CD4-positive, alpha-beta T cell treated with Interleukin-17A for 4 hours (primary cell): ENCODE measurements at regions not wholly inside any gene's neighbourhood (a gene's known extent, or its start where the extent isn't known, plus 50 kb on each side); places are given as distances from the start of the nearest gene placed in this dataset.

Experiments
- DNase-seq: peaks from one replicate; pipeline ENCODE4 v3.0.0-alpha.2; 2020; ENCODE audit warnings: mixed read lengths

DNA sequence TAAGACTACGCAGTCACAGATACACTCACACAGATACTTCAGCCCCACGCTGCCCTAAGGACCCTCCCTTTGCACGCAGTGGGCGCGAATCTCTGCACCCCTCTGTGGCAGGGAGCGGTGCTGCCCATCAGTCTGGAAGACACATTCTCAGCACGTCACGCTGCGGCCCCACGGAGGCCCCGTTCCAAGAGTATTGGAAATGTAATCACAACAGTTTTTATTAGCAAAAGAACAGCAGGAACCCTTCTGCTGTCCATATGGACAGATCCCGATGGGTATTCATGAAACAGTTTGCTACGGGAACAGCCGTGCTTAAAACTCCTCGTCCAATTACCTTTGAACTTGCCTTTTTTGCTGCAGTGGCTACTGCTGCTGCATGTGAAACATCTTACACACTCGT lies 131.0 kb downstream of the RPS24 start:
- no peak for DNase-seq

DNA sequence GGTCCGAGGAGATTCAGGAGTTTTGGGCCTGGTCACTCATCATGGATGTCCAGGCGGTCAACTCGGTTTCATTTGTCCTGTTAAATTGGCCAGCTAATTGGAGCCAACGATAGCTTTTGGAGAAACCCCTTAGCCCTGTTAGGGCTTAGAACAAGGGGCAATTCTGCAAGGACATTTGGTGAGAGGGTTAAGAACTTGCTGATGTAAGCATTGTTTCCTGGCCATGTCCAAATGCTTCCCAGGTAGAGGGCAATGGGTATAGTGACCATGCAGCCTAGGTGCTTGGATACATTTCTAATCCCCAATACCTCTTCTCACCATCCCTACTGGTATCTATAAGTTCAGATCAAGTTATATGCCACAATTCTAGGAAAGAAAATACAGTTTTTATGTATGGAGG lies 131.5 kb downstream of the RPS24 start:
- DNase-seq = no peak

DNA sequence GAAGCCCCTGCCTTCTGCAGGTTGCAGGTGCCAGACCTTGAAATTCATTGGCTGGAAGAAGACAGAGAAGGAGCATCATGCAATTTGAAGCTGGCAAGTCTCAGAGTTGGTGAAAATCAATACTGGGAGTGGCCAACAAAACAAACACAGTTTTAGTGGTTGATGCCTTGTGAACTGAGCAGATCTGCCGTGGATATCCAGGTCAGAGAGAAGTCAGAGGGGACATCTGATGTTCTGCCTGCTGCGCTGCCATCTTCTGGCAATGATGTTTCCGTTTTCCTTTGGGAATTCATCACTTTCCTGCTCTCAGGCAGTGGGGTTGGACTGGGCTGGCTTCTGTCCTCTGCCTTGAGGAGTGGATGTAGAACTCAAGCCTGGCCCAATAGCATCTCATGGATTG lies 132.0 kb downstream of the RPS24 start:
- DNase-seq = no peak

DNA sequence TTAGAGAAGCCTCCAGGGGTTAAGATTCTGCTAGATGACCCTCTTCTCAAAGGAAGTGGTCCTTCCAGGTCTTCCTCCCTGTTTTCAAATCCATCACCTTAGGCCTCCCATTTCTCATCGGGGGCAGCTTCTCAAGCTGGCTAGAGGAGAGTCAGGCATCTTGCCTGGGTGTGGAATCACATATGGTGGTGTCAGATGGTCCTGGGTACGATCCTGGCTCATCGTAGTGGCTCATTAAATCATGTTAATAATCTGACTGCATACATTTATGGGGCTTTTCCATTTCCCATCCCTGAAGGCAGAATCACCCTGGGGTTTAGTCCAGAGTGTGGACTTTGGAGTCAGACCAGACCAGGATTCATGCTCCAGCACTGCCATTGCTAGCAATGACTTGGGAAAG lies 132.6 kb downstream of the RPS24 start:
- DNase-seq = no peak

DNA sequence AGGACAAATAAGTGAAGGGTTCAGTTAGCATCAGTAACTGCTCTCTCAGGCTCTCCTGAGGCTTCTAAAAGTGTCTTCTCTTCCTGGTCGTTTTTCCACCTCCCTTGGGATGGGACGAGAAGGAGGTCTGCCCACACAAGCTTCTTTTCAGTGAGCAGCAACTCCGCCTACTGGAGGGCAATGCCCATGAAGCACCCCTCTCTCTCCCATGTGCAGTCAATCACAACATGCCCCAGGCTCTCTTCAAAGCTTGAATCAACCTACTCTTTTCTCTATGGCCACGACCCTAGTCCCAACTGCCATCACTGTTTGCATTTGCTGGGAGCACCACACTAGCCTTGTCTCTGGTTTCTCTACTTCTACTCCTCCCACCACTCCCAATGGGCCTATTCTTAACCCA lies 135.6 kb downstream of the RPS24 start:
- DNase-seq = no peak

DNA sequence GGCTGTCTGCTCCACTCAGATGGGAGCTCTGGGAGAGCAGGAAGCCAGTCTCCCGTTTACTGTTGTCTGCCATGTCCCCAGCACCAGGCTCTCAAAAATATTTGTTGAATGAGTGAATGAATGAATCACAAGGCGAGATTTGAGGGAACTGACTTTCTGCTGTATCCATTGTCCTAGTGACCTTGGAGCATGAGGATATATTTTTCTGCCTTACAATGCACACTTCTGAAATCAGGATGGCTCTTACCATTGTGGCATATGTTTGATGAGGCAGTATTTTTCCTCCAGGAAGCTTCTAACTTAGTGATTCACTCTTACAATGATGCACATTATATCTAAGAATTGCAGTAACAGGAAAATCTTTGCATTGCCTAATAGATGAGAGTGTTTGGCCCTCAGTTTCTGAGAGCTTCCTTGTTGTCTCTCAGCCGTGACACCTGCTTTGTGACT lies 136.4 kb downstream of the RPS24 start:
- DNase-seq = no peak

DNA sequence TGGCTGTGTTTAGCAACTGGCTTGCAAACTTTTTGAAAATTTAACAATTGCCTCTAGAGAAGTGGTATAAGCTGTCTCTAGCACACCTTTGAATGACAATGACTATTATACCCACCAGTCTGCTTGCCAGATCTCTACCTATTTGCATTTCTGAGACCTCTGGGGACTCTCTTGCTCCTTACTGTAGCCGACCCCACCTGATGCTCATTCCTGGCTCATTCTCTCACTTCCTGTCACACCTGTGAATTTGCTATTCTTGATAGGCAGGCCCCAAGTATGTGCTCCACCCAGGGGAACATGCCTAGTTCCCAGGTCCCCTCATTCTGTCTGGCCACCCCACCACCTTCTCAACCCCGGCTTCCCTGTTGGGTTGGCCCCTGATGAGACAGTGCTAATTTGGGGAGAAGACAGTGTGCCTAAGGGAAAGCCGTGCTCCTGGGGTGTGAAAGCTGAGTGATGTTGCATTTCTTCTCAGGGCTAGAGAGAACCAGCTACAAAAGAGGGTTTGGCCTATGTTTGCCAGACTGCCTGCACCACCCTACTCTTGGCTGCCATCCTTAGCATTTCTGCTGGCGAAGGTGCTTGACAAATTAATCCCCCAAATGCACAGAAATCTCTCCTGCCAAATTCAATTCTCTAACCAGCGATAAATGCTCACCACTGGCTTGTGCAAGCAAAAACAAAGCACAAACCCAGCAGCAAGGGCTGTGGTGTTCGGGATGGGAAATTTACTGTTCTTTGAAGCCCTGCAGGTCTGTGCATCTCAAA lies 138.2 kb downstream of the RPS24 start:
- DNase-seq = no peak

DNA sequence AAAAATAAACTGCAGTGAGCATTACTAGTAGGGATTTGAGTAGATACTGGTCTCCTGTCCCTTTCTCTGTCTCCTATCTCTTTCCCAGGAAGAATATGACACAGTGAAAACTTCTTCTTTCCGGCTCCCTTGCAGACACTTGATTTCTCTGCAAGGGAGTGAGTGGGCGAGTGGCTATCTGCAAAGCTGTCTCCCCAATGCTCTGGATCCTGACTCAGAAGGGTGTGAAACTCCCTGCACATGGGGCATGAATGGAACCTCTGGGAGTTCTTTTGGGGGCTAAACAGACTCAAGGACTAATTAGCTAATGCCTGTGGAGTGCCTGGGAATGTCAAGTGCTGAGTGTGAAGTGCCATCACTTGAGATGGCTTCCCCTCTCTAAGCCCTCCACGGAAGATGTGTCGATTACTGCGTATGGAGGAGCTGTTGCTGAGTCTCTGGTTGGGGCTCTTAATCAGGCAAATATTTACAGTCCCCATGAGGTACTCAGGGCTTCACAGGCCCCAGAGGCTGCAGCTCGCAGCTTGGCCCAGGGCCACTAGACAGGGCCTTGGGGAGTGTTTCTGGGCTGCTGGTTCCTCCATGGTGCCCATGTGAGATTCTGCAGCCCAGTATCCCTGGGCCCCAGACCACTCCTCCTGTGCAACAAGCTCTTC lies 139.8 kb downstream of the RPS24 start:
- no peak for DNase-seq

DNA sequence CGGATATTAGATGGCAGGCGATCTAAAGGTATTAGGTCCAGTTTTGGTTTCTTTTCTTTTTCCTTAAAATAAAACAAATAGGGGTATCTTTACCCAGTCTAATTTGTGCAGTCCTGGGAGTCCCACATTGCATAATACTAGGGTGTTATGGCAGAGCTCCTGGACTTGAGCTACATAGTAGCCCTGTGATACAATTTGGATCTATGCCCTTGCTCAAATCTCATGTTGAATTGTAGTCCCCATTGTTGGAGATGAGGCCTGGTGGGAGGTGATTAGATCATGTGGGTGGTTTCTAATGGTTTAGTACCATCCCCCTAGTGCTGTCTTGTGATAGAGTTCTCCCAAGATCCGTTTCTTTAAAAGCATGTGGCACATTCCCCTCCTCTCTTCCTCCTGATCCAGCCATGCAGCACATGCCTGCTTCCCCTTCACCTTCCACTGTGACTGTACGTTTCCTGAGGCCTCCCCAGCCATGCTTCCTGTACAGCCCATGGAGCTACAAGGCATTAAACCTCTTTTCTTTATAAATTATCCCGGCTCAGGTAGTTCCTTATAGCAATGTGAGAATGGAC lies 141.9 kb downstream of the RPS24 start:
- DNase-seq = no peak

DNA sequence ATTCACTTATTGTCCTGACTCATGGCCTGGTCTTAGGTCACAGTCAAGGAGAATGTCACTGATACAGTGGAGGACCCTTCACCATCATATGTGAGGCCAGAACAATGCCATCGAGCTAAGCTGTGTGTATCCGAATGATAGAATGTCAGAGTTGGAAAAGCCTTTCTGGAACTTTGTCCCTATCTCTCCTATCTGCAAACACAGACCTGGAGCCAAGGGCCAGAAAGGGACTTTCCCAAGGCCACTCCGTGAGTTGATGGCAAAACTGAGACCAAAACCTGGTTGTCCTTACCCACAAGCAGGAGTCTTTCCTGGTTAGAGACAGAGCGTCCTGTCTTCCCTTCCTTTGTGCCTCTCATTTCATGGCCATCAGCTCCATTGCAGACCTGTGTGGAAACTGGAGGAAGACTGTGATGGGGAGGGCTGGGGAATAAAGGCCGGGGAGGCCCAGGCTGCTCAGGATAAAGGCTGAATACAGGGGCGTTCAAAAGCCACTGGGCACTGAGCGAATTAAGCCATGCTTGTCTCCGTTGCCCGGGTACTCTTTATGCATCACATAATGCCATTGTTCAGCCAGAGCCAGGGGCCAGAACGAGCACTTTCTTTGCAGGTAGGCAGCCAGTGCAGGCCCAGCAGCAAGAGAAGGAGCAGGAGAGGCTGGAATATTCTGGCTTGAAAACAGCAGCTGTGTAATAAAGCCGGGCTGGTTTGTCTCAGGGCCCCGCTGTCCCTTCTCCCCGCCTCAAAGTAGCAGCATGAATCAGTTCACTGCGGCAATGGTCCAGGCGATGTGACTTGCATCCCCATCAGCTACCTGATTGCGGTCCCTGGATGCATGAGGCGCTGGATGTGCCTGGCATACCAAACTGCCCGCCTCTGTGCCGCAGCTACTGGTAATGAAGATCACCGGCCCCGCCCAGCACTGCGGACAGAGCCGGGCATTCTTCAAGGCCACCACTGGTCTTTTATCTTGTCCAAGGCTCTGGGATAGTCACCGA lies 143.0 kb downstream of the RPS24 start:
- no peak for DNase-seq

DNA sequence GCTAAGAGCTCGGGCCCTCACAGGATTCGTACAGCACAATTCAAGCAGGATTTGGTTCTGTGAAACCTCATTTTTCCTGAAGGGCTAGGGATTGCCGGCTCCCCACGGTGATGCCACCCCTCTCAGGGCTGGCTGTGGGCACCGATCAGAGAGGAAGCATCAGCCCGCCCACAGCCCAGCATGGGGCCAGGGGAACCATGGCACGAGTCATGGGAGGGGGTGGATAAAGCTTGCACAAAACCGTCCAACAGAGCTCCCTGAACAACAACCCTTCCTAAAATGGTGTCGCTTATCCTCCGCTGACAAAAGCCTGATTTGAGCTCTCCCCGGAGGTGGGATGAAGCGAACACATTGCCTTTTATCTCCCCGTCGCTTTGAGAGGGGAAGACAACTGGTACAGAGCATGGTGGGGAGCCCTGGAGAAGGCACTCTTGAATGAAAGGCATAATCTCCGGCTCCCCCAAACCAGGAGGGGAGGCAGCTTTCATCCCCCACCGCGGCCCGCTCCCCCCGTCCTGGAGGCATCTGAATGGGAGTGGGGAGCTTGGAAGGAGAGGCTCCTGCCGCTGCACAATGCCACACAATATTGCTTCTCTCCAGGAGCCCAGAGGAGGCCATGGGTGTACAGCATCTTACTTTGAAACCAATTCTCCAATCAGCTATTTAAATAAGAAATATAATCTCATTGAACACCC lies 144.0 kb downstream of the RPS24 start:
- DNase-seq = no peak

DNA sequence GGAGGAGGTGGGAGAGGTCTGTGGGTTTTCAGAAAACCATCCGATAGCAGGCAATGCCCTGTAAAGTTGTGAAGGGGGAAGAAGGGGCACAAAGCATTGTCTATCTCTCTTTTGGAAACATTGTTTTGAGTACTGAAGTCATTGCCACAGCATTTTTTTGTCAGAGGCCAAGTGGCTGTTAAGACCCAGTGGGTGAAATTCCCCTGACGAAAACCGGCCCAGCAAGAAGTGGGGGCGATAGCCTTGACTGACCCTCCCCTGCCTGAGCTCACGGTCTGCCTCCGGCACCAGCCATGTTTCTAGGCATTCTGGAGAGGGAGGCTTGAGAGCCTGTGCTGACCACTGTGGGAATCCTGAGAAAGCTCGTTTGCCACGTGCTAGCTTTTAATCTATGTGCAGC lies 144.7 kb downstream of the RPS24 start:
- no peak for DNase-seq

DNA sequence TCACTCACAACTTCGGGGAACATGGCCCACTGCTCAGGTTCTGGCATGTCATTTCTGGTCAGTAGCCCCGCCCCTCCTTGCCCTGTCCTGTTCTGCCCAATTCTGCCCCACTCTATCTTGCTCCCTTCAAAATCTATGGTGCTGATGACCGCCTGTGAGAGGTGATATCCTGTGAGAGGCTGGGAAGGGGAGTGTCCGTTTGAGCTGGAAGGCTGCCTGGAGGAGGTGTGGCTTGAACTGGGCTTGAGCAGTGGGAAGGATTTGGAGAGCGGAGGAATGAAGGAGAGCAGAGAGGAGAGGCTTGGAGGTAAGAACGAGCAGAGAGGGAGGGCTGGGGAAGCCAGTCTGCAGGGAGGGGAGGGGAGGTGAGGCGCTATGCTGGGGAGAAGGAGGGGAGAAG lies 145.3 kb downstream of the RPS24 start:
- DNase-seq = no peak

DNA sequence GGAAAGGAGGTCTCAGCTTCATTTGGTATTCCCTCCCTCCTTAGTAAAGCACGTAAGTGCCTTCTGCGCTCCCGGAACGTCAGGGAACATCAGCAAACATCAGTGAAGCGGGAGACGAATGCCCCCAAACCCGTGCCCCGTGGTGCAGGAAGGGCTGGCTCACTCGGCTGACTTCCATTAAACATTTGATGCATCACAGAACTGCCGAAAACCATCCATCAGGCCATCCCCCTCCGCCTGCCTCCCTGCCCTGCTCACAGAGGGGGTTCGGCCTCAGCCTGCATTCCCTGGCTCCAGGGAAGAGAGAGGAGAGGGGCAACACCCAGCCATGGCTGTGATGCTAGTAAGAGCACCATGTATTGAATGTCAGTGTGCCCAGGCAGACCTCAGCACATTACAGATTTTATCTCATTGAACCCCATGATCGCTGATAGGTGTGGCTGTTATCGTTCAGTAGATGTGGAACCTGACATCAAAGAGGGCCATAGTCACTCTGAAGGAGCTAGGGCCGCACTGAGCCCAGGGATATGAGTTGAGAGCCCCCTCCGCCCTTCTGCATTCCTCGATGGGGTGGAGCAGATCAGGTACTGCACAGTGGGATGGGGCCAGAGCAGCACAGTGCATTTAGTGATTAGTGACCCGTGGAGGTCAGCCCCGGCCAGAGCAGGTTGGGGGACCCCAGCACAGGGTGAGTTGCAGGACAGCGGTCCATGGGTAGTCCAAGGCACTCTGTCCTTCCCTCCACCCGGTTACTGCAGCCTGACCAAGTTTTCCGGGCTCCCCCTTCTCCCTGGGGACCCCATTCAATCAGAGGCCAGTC lies 146.4 kb downstream of the RPS24 start:
- DNase-seq = no peak

DNA sequence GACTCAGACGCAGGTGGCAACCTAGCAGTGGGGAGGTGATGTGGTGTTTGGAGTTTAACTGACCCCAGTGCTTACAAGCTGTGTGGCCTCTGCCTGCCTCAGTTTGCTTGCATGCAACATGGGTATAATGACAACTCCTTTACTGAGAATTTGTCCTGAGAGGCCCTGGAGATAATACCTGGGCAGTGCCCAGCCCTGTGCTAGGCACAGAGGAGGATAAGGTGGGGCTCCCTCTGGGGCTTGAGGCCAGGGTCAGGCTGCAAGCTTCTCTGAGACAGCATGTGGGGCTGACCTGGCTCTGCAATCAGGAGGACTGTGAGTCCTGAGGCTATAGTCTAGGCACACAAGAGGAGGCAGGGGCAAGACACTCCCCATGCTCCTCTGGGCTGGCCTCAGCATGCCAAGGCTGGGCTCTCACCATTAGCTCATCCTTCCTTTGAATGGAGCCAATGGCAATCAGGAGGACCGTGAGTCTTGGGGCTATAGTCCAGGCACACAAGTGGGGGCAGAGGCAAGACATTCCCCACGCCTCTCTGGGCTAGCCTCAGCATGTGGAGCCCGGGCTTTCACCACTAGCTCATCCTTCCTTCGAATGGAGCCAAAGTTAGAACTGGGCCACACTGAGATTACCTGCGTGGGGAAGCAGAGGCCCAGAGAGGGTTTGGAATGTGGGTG lies 147.9 kb downstream of the RPS24 start:
- no peak for DNase-seq

DNA sequence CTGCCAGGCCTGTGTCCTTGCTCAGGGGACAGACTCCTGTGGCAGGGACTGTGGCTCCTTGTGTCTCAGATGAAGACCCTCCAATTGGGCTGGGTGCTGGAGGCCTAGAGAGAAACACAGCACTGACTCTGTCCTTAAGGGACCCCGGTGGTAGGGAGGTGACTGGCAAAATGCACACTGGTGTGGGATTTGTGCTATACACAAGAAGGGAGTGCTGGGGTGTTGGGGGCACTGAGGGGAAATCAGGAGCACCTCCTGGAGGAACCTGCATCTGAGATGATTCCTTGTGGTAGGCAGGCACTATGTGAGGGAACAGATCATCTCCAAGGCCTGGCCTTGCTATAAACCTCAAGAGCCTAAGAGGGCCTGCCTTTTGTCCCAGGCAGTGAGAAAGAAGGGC lies 149.2 kb downstream of the RPS24 start:
- DNase-seq = no peak

DNA sequence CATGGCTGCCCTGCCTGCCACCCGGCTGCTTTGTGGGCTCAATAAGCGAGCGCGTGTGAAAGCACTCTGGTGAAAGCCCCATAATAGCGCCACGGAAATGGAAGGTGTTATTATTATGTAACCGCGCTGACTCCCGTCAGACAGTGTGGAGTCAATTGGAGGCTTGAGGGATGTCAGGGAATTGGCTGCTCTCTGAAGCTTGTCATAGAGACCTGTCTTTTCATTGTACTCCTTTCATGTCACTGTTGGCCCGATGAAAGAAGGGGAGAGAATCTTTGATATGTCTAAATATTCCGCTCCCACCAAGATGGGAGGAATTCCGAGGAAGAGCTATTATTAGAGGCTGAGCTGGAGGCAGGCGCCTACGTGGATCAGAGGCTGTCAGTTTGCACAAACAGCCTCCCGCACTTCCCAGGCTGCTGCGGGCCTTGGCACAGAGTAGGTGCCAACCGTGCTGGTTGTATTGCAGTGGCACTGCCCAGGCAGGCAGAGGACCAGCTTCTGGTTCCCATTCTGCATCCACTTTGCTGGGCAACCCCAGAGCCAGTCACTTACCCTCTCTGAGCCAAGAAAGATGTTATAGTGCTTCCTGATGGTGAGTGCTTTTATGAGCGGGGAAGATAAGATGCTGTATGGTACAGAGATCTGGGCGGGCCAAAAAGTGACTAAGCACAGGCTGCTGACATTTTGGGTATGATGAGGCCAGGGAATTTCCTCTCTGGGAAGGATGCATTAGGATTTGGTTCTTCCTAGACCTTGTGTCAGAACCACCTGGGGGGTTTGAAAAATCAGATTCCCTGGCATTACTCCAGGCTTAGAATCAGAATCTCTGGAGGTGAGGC lies 151.4 kb downstream of the RPS24 start:
- no peak for DNase-seq

DNA sequence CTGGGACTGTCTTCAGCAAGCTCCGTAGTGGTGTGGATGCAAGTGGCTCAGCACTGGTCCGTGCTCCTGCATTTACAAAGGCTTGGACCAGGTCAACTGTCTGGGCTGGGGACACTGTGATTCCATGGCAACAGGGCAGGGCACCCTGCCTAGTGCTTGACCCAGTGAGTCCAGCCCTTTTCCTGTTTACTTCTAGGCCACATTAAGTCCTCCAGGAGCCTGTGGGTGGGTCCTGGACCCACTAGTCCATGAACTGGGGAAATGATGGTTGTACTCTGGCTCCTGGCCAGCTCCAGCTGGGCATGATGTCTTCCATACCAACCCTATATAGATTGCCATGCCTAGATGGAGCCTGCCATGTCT lies 152.0 kb downstream of the RPS24 start:
- DNase-seq = no peak

DNA sequence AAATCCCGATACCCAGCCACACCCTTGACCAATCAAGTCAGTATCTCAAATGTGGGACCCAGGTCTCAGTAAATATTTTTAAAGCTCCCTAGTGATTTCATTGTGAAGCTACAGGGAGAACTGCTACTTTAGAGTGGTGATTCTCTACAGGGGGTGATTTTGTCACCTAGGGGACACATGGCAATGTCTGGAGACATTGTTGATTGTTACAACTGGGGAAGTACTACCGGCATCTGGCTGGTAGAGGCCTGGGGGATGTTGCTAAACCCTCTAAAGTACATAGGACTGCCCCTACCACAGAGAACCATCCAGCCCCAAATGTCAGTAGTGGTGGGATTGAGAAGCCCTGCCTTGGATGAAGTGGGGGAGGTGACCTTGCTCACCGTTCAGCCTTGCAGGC lies 152.9 kb downstream of the RPS24 start:
- no peak for DNase-seq

DNA sequence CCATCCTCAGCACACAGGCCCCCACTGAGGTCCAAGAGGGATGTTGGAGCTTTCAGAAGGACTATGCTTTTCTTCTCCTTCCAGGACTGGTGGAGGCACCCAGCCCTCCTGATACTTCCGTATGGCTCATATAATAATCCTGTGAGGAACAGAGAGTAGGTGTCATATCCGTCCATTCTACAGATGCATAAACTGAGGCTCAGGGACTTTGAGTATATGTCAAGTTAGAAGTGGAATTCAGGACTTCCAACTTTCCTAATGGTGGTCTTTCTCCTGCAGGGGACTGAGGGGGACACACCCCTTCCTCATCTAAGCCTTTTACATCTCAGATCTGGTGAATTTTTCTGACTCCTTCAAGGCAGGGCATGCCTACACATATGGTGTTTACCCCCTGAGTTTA lies 153.7 kb downstream of the RPS24 start:
- no peak for DNase-seq
